Endothelial cell of umbilical vein (primary cell): ENCODE measurements at regions not wholly inside any gene's neighbourhood (a gene's known extent, or its start where the extent isn't known, plus 50 kb on each side); places are given as distances from the start of the nearest gene placed in this dataset.

Source experiments
- CTCF ChIP-seq, 2 donors: IDR thresholded peaks; 1 replicate in 1 of 2; 2 replicates in 1 of 2; pipeline ENCODE4 v1.5.1; 2011; ENCODE audit warnings: low read length in 2 of 2, mild to moderate bottlenecking in 2 of 2, moderate library complexity in 2 of 2, control low read depth in 1 of 2, inconsistent platforms in 1 of 2, low read depth in 1 of 2; ENCODE audit not compliant: insufficient read depth in 1 of 2; ENCODE audit errors: extremely low read depth in 1 of 2
- EZH2 ChIP-seq: IDR thresholded peaks from 2 replicates; pipeline ENCODE4 v1.6.1; 2012; ENCODE audit warnings: borderline replicate concordance, low read depth, mild to moderate bottlenecking, moderate library complexity, low read length, inconsistent platforms; ENCODE audit not compliant: severe bottlenecking
- FOS ChIP-seq: IDR thresholded peaks from 2 replicates; pipeline ENCODE4 v1.6.1; 2011; ENCODE audit warnings: mild to moderate bottlenecking, low read length, moderate library complexity, borderline replicate concordance; ENCODE audit not compliant: insufficient read depth
- JUN ChIP-seq: IDR thresholded peaks from 2 replicates; pipeline ENCODE4 v1.6.1; 2011; ENCODE audit warnings: borderline replicate concordance, low read depth; ENCODE audit not compliant: insufficient read length, insufficient read depth
- MAX ChIP-seq: IDR thresholded peaks from 2 replicates; pipeline ENCODE4 v1.6.1; 2011; ENCODE audit not compliant: insufficient read depth, insufficient read length
- MYC ChIP-seq: IDR thresholded peaks from one replicate; pipeline ENCODE4 v1.6.1; 2011; ENCODE audit warnings: mild to moderate bottlenecking, low read depth, low read length
- POLR2A ChIP-seq: IDR thresholded peaks from 2 replicates; pipeline ENCODE4 v1.6.1; 2012; ENCODE audit warnings: low read depth, mild to moderate bottlenecking, control low read depth, low read length
- POLR2AphosphoS5 ChIP-seq: IDR thresholded peaks from 2 replicates; pipeline ENCODE4 v1.6.1; 2012; ENCODE audit warnings: low read depth, mild to moderate bottlenecking, control low read depth, low read length, moderate library complexity; ENCODE audit not compliant: insufficient read depth

- no peak for TF ChIP-seq CTCF (IDR thresholded peaks at IDR 0.05; ENCODE audit: extremely low read depth in 1 of 2, insufficient read depth in 1 of 2, low read depth in 1 of 2, low read length in 2 of 2)
- TF ChIP-seq MYC = no peak
- no peak for TF ChIP-seq EZH2
- TF ChIP-seq POLR2A = no peak
- no peak for TF ChIP-seq POLR2AphosphoS5
- no peak for TF ChIP-seq FOS
- no peak for TF ChIP-seq JUN
- TF ChIP-seq MAX = no peak
Measured at GRCh38 chr18:24762511-24762910, 302.1 kb downstream of the HRH4 start.
